Epidermal melanocyte (primary cell): ENCODE measurements at regions not wholly inside any gene's neighbourhood (a gene's known extent, or its start where the extent isn't known, plus 50 kb on each side); places are given as distances from the start of the nearest gene placed in this dataset.
"Not testable (repeated sequence)": the region's sequence is repeated elsewhere in the genome, so short reads cannot be mapped to it uniquely, and the experiment has no call there.

Experiments
- DNase-seq: peaks from one replicate; pipeline ENCODE4 v3.0.0; 2011; ENCODE audit warnings: low spot score; ENCODE audit not compliant: insufficient read length

GRCh38 chr3:84194029-84194428 is 764.8 kb upstream of the CADM2 start:
- no peak for DNase-seq

- no peak for DNase-seq
Observed at GRCh38 chr3:84209474-84209873, 749.3 kb upstream of the CADM2 start.

- no peak for DNase-seq
Observed at GRCh38 chr3:84223512-84223911, 735.3 kb upstream of the CADM2 start.

- no peak for DNase-seq
Observed at GRCh38 chr3:84224262-84224661, 734.5 kb upstream of the CADM2 start.

GRCh38 chr3:84236261-84236660 is 722.5 kb upstream of the CADM2 start:
- no peak for DNase-seq

GRCh38 chr3:84245789-84246188 is 713.0 kb upstream of the CADM2 start:
- no peak for DNase-seq

GRCh38 chr3:84260596-84260995 is 698.2 kb upstream of the CADM2 start:
- DNase-seq: no peak

- no peak for DNase-seq
Observed at GRCh38 chr3:84265768-84266167, 693.0 kb upstream of the CADM2 start.

- DNase-seq: no peak
Observed at GRCh38 chr3:84275532-84275931, 683.3 kb upstream of the CADM2 start.

- DNase-seq: no peak
Observed at GRCh38 chr3:84277562-84278224, 681.1 kb upstream of the CADM2 start.

GRCh38 chr3:84292128-84292527 is 666.7 kb upstream of the CADM2 start:
- no peak for DNase-seq

- DNase-seq: no peak
Observed at GRCh38 chr3:84299329-84299728, 659.5 kb upstream of the CADM2 start.

- no peak for DNase-seq
Observed at GRCh38 chr3:84304214-84304613, 654.6 kb upstream of the CADM2 start.

GRCh38 chr3:84307339-84307738 is 651.5 kb upstream of the CADM2 start:
- DNase-seq: no peak

GRCh38 chr3:84308379-84308778 is 650.4 kb upstream of the CADM2 start:
- DNase-seq: no peak

- no peak for DNase-seq
Observed at GRCh38 chr3:84318273-84318809, 640.4 kb upstream of the CADM2 start.

GRCh38 chr3:84365563-84366278 is 593.1 kb upstream of the CADM2 start:
- not testable (repeated sequence) for DNase-seq
